HL-60 (cell line): ENCODE measurements at regions not wholly inside any gene's neighbourhood (a gene's known extent, or its start where the extent isn't known, plus 50 kb on each side); places are given as distances from the start of the nearest gene placed in this dataset.

Experiments used
- CTCF ChIP-seq: IDR thresholded peaks from one replicate; pipeline ENCODE4 v1.5.1; 2011; ENCODE audit warnings: low read length, control low read depth, inconsistent platforms; ENCODE audit not compliant: insufficient read depth
- GABPA ChIP-seq: IDR thresholded peaks from 2 replicates; pipeline ENCODE4 v1.6.1; 2012; ENCODE audit warnings: low read depth
- POLR2AphosphoS5 ChIP-seq: IDR thresholded peaks from 2 replicates; pipeline ENCODE4 v1.6.1; 2012; ENCODE audit warnings: low read depth

GRCh38 chr6:27806981-27807440 lies 105.2 kb downstream of the OR2B2 start:
- no peak for TF ChIP-seq POLR2AphosphoS5
- TF ChIP-seq CTCF: no peak
- TF ChIP-seq GABPA: 0 out of 2 replicates have a peak, but pooled peaks have one; percentile 5
